ENCODE measurements at regions not wholly inside any gene's neighbourhood (a gene's known extent, or its start where the extent isn't known, plus 50 kb on each side); places are given as distances from the start of the nearest gene placed in this dataset.

DNA sequence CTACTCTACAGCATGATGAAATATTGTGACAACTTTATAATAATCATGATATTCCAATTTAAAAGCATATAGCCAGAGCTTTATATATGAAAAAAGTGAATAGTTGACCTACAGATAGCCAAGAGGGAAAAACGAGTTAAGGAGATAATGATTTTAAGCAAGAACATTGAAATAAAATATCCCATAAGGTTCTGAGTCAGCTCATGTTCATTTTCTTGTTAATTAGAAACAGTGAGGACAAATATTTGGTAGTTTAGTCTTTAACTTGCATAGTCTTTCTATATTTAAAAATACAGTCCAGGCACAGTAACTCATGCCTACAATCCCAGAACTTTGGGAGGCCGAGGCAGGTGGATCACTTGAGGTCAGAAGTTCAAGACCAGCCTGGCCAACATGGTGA lies 55.8 kb upstream of the CDH6 start:
- DNase-seq (ENCODE audit: low spot score) = no peak
- TF ChIP-seq, protein P1, sequence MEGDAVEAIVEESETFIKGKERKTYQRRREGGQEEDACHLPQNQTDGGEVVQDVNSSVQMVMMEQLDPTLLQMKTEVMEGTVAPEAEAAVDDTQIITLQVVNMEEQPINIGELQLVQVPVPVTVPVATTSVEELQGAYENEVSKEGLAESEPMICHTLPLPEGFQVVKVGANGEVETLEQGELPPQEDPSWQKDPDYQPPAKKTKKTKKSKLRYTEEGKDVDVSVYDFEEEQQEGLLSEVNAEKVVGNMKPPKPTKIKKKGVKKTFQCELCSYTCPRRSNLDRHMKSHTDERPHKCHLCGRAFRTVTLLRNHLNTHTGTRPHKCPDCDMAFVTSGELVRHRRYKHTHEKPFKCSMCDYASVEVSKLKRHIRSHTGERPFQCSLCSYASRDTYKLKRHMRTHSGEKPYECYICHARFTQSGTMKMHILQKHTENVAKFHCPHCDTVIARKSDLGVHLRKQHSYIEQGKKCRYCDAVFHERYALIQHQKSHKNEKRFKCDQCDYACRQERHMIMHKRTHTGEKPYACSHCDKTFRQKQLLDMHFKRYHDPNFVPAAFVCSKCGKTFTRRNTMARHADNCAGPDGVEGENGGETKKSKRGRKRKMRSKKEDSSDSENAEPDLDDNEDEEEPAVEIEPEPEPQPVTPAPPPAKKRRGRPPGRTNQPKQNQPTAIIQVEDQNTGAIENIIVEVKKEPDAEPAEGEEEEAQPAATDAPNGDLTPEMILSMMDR (IDR thresholded peaks at IDR 0.05; ENCODE audit: borderline replicate concordance, control extremely low read depth, extremely low read depth, insufficient read depth, missing control alignments) = no peak
- in situ Hi-C loops (cut with MboI; ENCODE audit: low sequenced_read_pairs, unreplicated experiment) = no loop called here

DNA sequence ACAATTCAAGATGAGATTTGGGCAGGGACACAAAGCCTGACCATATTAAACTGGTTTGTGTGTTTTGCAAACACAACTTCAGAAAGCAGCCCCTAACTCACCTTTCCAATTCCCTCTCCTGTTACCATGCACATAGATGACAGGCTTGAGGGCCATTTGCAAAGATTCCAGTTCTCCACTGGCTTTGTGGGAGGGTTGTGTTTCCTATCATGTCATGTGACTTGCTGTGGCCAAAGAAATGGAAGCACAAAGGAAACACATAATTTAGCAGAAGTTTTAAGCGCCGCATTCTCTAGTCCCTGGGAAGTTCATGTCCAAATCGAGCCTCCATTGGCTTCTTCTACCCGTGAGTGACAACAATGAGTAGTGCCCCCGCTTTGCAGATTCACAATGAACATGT lies 57.9 kb upstream of the CDH6 start:
- TF ChIP-seq, protein P1 (IDR thresholded peaks at IDR 0.05; ENCODE audit: borderline replicate concordance, control extremely low read depth, extremely low read depth, insufficient read depth, missing control alignments) = no peak
- in situ Hi-C loops (cut with MboI; ENCODE audit: low sequenced_read_pairs, unreplicated experiment) = no loop called here
- no peak for DNase-seq (ENCODE audit: low spot score)

DNA sequence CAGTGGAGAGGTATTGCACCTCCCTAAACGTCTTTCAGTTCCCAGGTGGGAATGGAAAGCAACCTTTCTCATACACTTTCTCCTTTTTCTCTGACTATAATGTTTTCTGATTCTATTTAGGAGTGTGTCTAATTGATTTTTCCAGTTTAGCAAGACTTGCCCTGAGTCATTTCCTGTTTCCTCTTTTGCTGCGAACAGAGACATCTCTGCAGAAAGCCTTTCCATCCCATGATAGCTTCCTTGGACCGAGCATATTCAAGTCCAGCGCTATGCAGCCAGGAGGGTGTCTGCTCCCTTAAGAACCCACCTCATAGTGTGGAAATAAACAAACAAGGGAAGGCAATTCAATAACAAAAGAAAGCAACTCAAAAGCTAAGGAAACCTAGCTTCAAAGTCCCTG lies 60.0 kb upstream of the CDH6 start:
- in situ Hi-C loops (cut with MboI; ENCODE audit: low sequenced_read_pairs, unreplicated experiment) = no loop called here
- TF ChIP-seq, protein P1 (IDR thresholded peaks at IDR 0.05; ENCODE audit: borderline replicate concordance, control extremely low read depth, extremely low read depth, insufficient read depth, missing control alignments) = no peak
- DNase-seq (ENCODE audit: low spot score) = no peak

DNA sequence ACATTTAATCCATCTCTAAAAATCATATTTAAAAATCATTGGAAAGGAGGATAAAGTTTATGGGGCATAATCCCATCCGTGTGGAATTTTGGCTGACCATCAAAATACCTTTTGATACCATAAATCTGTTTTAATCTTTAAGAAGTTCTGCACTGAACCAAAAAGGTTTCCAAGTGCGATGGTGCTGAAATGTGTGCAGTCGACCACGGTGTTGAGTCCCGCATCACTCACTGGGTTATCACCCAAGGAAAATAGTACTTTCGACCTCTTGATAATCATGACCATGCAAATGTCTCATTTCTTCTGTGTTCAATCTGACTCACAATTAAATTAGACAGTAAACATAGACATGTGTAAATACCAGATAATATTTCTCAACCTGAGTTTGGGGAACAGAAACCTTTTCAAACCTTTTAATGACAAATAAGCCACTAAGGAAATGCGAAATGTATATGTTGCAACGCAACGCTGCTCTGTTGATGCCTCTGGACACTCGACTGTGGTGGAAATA lies 62.0 kb upstream of the CDH6 start:
- in situ Hi-C loops (cut with MboI; ENCODE audit: low sequenced_read_pairs, unreplicated experiment) = no loop called here
- TF ChIP-seq, protein P1 (IDR thresholded peaks at IDR 0.05; ENCODE audit: borderline replicate concordance, control extremely low read depth, extremely low read depth, insufficient read depth, missing control alignments) = no peak

DNA sequence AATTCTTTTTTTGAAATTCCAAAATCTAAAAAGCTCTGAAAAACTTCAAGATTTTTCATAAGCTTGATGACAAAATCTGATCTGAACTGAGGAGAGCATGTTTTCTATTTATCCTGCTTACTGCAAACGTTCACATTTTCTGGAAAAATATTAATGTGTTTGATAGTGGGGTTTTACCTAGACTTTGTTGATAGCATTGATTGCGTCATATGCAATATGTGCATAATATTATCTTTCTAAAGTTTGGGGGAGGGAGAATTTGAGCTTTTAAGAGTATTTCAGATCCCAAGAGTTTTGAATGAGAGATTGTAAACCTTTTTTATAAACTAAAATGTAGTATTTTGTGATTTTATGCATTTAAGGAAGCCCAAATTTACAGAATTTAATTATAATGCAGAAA lies 62.8 kb upstream of the CDH6 start:
- DNase-seq (ENCODE audit: low spot score) = no peak
- TF ChIP-seq, protein P1 (IDR thresholded peaks at IDR 0.05; ENCODE audit: borderline replicate concordance, control extremely low read depth, extremely low read depth, insufficient read depth, missing control alignments) = no peak
- in situ Hi-C loops (cut with MboI; ENCODE audit: low sequenced_read_pairs, unreplicated experiment) = no loop called here

More for the DNA sequence above, 62.0 kb upstream of the CDH6 start:
- DNase-seq (ENCODE audit: low spot score) = no peak

DNA sequence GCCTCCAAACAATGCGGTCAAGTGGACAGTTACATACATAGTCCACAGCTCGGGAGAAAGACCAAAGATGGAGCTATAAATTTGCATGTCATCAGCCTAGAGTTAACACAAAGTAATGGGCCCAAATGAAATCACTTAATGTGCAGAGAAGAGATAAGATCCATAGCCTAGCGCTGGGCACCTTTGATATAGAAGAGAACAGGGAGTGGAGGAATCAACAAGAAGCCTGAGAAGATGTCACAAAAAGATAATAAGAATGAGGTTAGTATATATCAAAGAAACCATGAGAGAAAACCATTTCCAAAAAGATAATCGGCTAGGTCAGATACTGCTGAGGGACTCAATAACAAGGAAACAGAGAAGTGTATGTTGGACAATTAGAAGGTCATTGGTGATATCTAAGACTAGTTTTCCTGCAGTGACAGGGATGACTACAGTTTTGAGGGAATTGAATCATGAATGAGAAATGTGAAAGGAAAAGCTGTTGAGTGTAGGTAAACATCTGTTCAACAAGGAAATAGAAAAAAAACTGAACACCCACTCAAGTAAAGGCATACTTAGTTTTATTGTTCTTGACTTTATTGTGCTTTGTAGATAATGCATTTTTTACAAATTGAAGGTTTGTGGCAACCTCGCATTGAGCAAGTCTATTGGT lies 68.7 kb upstream of the CDH6 start:
- no peak for DNase-seq (ENCODE audit: low spot score)
- in situ Hi-C loops (cut with MboI; ENCODE audit: low sequenced_read_pairs, unreplicated experiment) = no loop called here
- TF ChIP-seq, protein P1 (IDR thresholded peaks at IDR 0.05; ENCODE audit: borderline replicate concordance, control extremely low read depth, extremely low read depth, insufficient read depth, missing control alignments) = no peak

All from GM13976 (cell line).